Left hindlimb (tissue), 1 donor: ENCODE measurements at regions not wholly inside any gene's neighbourhood (a gene's known extent, or its start where the extent isn't known, plus 50 kb on each side); places are given as distances from the start of the nearest gene placed in this dataset.

Experiments
- DNase-seq: peaks from one replicate; pipeline ENCODE4 v3.0.0-alpha.2; 2018

GRCh38 chr11:133693110-133693509 lies 152.2 kb downstream of the SPATA19 start:
- DNase-seq = no peak

GRCh38 chr11:133692126-133692934 lies 153.0 kb downstream of the SPATA19 start:
- DNase-seq = no peak

GRCh38 chr11:133687781-133688180 lies 155.5 kb upstream of the OPCML start:
- no peak for DNase-seq

GRCh38 chr11:133681901-133682300 lies 149.6 kb upstream of the OPCML start:
- DNase-seq = no peak

GRCh38 chr11:133679896-133680295 lies 147.6 kb upstream of the OPCML start:
- DNase-seq = no peak

- DNase-seq = no peak
Measured at GRCh38 chr11:133678191-133678590, 145.9 kb upstream of the OPCML start.

GRCh38 chr11:133677387-133677786 lies 145.1 kb upstream of the OPCML start:
- no peak for DNase-seq

- no peak for DNase-seq
Measured at GRCh38 chr11:133676265-133676664, 144.0 kb upstream of the OPCML start.

GRCh38 chr11:133669371-133670053 lies 137.2 kb upstream of the OPCML start:
- no peak for DNase-seq

GRCh38 chr11:133663135-133663985 lies 131.1 kb upstream of the OPCML start:
- DNase-seq = no peak

GRCh38 chr11:133661846-133662245 lies 129.5 kb upstream of the OPCML start:
- DNase-seq = no peak

GRCh38 chr11:133660202-133660568 lies 127.9 kb upstream of the OPCML start:
- no peak for DNase-seq

- no peak for DNase-seq
Measured at GRCh38 chr11:133659538-133660201, 127.4 kb upstream of the OPCML start.

- no peak for DNase-seq
Measured at GRCh38 chr11:133657054-133657453, 124.8 kb upstream of the OPCML start.

- DNase-seq = no peak
Measured at GRCh38 chr11:133656082-133656635, 123.9 kb upstream of the OPCML start.

GRCh38 chr11:133654630-133655212 lies 122.4 kb upstream of the OPCML start:
- DNase-seq = no peak

- DNase-seq = no peak
Measured at GRCh38 chr11:133653336-133653735, 121.0 kb upstream of the OPCML start.

GRCh38 chr11:133650082-133650481 lies 117.8 kb upstream of the OPCML start:
- DNase-seq = no peak

- DNase-seq = no peak
Measured at GRCh38 chr11:133649040-133649439, 116.7 kb upstream of the OPCML start.

GRCh38 chr11:133639408-133639807 lies 107.1 kb upstream of the OPCML start:
- no peak for DNase-seq

- no peak for DNase-seq
Measured at GRCh38 chr11:133638921-133639320, 106.6 kb upstream of the OPCML start.

GRCh38 chr11:133636711-133637355 lies 104.5 kb upstream of the OPCML start:
- no peak for DNase-seq
